OCI-M1 (cell line): ENCODE measurements at regions not wholly inside any gene's neighbourhood (a gene's known extent, or its start where the extent isn't known, plus 50 kb on each side); places are given as distances from the start of the nearest gene placed in this dataset.
"Not testable (repeated sequence)": the region's sequence is repeated elsewhere in the genome, so short reads cannot be mapped to it uniquely, and the experiment has no call there.

Experiments
- DNase-seq: peaks from one replicate; lab custom pipeline; 2025; lab: John Stamatoyannopoulos, UW

- DNase-seq: no peak
These were observed 185.0 kb downstream of the UXS1 start for GRCh38 chr2:106009096-106009495.

DNA sequence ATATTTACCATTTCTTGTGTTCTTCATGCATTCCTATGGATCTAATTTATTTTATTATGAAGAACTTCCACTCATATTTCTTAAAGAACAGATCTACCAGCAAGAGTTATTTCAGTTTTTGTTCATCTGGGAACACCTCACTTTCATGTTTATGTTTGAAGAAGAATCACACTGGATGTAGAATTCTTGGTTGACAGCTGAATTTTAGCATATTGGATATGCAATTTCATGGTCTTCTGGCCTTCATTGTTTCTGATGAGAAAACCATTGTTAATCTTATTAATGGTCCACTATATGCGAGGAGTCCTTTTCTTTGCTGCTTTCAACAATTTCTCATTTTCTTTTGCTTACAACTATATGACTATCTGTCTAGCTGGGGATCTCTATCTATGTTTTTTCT is 189.2 kb downstream of the UXS1 start:
- peak; percentile 15 for DNase-seq

GRCh38 chr2:105999211-105999989 is 194.7 kb downstream of the UXS1 start:
- no peak for DNase-seq

DNA sequence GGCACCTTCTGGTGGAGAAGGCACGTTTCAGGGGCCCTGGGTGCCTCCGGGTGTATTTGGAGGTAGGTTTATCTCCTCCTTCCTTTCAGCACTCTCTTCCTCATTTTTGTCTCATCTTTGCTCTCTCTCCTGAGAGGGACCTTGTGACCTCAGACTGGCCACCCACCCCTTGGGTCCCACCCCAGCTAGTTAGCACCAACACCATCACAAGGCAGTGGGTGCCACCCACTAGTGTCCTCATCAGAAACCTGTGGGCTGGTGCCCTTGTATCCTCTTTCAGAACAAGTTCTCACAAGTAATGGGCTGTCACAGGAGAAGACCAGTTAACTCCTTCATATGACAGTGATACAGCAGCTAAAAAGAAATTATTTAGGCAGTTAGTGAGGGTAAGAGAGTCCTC is 196.4 kb downstream of the UXS1 start:
- no peak for DNase-seq

- no peak for DNase-seq
These were observed 203.5 kb downstream of the UXS1 start for GRCh38 chr2:105990624-105991023.

DNA sequence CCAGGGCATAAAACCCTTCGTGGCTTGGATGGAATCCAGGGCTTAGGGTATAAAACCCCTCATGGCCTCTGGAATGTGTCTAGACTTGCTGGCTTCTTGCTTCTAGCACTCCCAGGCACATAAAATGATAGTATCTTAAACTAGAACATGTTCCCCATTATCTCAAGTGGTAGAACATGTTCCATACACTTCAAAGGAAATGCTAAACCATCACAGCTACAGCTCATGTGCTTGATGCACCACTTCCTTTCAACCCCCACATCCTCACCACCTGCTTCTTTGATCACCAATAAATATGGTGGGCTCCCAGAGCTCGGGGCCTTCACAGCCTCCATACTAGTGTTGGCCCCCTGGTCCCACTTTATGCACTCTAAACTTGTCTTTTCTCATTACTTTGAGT is 204.3 kb downstream of the UXS1 start:
- not testable (repeated sequence) for DNase-seq

DNA sequence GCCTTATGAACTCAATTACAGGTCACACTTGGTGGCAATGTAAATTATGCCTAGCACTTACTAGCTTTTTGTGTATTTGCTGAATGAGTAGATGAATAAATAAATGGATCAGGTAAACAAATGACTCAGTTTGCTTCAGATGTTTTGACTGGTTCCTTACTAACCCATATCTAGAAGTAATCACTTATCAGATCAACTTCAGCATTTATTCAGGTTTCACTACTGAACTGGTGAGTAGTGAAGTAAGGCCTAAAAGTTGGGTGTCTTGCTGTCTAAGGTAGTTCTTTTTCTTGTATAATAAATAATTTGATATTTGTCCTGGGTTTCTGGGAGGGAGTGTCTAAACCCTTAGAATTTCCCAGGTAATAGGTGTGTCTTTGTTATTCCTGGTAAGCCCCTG is 205.0 kb downstream of the UXS1 start:
- DNase-seq: no peak

- DNase-seq: no peak
These were observed 216.3 kb downstream of the UXS1 start for GRCh38 chr2:105977807-105978206.

- no peak for DNase-seq
These were observed 216.9 kb downstream of the UXS1 start for GRCh38 chr2:105977212-105977611.

DNA sequence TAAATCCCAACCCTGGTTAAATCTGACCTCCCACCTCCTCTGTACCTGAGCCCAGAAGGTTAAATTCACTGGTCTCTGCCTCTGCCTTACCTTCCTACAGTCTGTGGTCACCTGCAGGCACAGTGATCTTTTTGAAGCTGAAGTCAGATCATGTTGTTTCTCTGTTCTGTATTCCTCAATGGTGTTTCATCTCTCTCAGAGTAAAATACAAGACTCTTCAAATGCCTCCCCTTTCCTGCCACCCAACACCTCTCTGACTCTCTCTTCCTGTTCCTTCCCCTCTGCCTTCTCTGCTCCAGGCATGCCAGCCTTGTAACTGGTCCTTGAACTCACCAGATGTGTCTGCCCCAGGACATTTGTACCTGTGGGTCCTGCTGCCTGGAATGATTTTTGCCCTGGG is 219.3 kb downstream of the UXS1 start:
- no peak for DNase-seq

DNA sequence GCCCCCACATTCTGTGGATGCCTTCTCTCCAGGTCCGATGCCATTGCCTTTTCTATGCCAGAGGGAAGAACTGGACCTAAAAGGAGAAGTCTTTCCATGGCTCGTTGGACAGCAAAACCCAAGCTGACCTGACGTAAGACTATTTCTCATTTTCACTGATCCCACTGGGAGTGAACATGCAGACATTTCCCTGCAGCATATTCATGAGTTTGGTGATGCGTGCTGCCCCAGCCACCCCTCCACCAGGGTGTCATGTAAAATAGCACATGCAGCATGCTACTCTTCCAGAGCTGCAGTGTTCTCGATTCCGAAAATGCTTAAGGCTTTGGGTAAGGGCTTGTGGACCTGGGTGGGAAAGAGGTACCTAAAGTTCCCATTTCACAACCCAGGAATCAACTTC is 221.2 kb downstream of the UXS1 start:
- DNase-seq: no peak

GRCh38 chr2:105972246-105972645 is 221.9 kb downstream of the UXS1 start:
- no peak for DNase-seq

DNA sequence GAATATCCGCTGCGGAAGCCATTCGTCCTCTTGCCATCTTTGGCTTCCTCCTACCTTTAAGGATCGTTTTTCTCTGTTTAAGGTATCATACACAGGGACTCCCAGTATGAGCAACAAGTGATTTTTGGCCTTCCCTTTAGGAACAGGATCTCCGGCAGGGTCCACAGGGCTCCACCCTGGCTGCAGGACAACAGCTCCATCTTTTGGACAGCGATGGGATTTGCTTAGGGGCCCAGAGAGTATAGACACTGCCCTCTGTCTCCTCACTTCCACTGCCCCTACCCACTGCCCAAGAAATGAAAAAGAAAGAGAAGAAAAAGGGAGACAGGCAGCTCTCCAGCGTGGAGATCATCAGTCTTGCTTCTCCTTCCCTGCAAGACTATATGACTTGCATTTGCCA is 224.5 kb downstream of the UXS1 start:
- DNase-seq: peak; percentile 51

DNA sequence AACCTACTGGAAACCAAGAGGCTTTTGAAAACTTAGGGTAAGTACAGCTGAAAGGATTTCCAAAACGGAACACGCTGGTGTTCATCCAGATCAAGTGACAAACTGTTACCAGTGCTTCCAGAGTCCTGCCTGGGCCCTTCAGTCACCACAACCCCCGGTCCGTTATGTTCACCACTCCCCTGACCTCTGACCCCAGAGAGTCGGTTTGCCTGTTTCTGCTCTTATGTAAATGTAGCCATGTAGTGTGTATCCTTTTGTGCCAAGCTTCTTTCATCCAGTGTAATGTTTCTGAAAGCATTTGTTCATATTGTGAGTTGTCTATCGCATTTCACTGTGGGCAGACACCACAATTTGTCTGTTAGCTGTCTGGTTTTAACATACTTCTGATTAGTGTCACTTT is 217.5 kb downstream of the NCK2 start:
- DNase-seq: no peak

- DNase-seq: no peak
These were observed 217.0 kb downstream of the NCK2 start for GRCh38 chr2:105961599-105962146.

- DNase-seq: no peak
These were observed 214.6 kb downstream of the NCK2 start for GRCh38 chr2:105959357-105959756.

DNA sequence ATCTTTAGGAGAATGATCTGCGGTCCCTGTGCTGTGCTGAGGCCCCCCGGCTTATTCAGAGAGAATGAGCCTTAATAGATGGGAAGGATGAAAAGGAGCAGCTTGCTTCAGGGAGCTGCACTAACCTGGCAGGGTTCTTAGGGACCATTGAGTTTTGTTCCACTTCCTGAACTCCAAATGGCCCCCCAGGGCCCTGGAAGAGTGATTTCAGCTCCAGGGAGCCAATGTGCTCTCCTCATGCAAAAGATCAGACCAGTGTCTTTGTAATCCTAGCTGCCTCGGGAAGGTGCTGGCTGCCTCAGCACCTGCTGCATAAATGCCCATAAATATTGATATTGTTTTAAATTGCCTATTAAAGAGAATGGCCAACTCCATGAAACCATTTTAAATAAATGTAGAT is 210.2 kb downstream of the NCK2 start:
- DNase-seq: no peak

- DNase-seq: no peak
These were observed 209.2 kb downstream of the NCK2 start for GRCh38 chr2:105953942-105954341.

DNA sequence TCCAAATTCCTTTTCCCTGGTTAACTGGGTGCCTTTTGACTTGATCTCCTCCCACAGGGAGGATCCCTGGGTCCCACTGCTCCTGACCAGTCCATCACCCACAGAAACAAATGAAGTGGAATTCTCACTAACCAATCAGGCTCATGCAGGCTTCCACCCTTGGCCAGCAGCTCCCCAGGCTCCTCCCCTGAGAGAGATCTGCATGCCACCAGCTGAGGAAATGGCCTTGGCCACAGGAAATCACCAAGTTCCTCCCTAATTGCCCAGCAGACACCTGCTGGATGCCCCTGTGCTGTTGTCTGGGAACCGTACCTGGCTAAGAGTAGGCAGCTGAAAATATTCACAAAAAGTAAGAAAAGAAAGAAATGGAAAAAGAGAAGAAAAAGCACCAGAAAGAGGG is 207.4 kb downstream of the NCK2 start:
- DNase-seq: no peak

- no peak for DNase-seq
These were observed 206.6 kb downstream of the NCK2 start for GRCh38 chr2:105951384-105951694.

- DNase-seq: peak; percentile 28
These were observed 206.0 kb downstream of the NCK2 start for GRCh38 chr2:105950521-105951383.

GRCh38 chr2:105943977-105944376 is 199.3 kb downstream of the NCK2 start:
- no peak for DNase-seq
